GM13977 (cell line): ENCODE measurements at regions not wholly inside any gene's neighbourhood (a gene's known extent, or its start where the extent isn't known, plus 50 kb on each side); places are given as distances from the start of the nearest gene placed in this dataset.
"Not testable (repeated sequence)": the region's sequence is repeated elsewhere in the genome, so short reads cannot be mapped to it uniquely, and the experiment has no call there.

ENCODE experiments used
- DNase-seq: peaks from one replicate; pipeline ENCODE4 v3.0.0; 2012; ENCODE audit warnings: low spot score
- CTCF ChIP-seq: IDR thresholded peaks from 2 replicates; pipeline ENCODE4 v1.5.1; 2012; ENCODE audit warnings: mild to moderate bottlenecking, control low read depth; ENCODE audit not compliant: insufficient read depth; ENCODE audit errors: extremely low read depth, missing control alignments
- in situ Hi-C: fragments of 300-500 bp; cut with MboI; formaldehyde crosslinking; loops from one replicate; pipeline ENCODE4 v1.12.0; 2022; ENCODE audit warnings: low sequenced_read_pairs, low pct_unique_long_range_greater_than_20kb, mixed read lengths, inconsistent platforms; ENCODE audit not compliant: unreplicated experiment

- DNase-seq, result no peak
- in situ Hi-C loops, result no loop called here
- no peak for TF ChIP-seq CTCF
Observed at GRCh38 chrX:80572636-80573035, 152.4 kb downstream of the TENT5D start.

GRCh38 chrX:80573275-80573674, 153.0 kb downstream of the TENT5D start:
- no peak for TF ChIP-seq CTCF

GRCh38 chrX:80574486-80575086, 154.3 kb downstream of the TENT5D start:
- in situ Hi-C loops, result not testable (repeated sequence)

More at GRCh38 chrX:80573275-80573674, 153.0 kb downstream of the TENT5D start:
- in situ Hi-C loops, result no loop called here
- DNase-seq, result no peak

GRCh38 chrX:80576267-80576666, 156.0 kb downstream of the TENT5D start:
- no peak for TF ChIP-seq CTCF
- DNase-seq, result no peak
- in situ Hi-C loops, result no loop called here

More at GRCh38 chrX:80574486-80575086, 154.3 kb downstream of the TENT5D start:
- not testable (repeated sequence) for DNase-seq

- in situ Hi-C loops, result no loop called here
- TF ChIP-seq CTCF, result no peak
- DNase-seq, result no peak
Observed at GRCh38 chrX:80576806-80577533, 156.7 kb downstream of the TENT5D start.

- peak; percentile 62 for TF ChIP-seq CTCF
- in situ Hi-C loops, result no loop called here
Observed at GRCh38 chrX:80578517-80579105, 158.4 kb downstream of the TENT5D start.

GRCh38 chrX:80590992-80591391, 170.7 kb downstream of the TENT5D start:
- DNase-seq, in situ Hi-C loops: not testable (repeated sequence)

More at GRCh38 chrX:80578517-80579105, 158.4 kb downstream of the TENT5D start:
- peak; percentile 49 for DNase-seq
